ENCODE measurements at regions not wholly inside any gene's neighbourhood (a gene's known extent, or its start where the extent isn't known, plus 50 kb on each side); places are given as distances from the start of the nearest gene placed in this dataset.
A peak's percentile ranks its signal among the peaks of the same experiment; 100 is the strongest.
"Not testable (repeated sequence)": the region's sequence is repeated elsewhere in the genome, so short reads cannot be mapped to it uniquely, and the experiment has no call there.

DNA sequence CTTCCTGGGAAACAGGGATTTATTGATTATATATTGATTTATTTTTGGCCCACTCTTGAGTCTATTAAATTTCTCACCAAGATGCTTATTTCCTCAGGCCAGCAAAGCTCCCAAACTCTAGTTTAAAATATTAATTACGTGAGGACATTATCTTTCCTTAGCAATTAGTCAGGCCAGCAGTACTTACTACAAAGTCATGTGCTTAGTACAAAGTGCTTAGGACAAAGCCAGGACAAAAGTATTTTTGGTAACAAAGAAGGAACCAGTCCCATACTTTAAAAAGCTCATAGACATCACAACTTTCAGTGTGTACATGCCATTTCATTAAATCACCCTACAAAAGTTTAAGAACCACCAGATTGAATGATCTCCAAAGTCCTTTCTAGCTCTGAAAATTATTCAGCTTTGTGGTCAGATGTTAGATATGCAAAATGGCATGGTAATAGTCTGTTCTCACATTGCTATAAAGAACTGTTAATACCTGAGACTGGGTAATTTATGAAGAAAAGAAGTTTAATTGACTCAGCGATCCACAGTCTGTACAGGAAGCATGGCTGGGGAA is 94.7 kb upstream of the PWP1 start:
- DNase-seq (ENCODE audit: low spot score): no peak

DNA sequence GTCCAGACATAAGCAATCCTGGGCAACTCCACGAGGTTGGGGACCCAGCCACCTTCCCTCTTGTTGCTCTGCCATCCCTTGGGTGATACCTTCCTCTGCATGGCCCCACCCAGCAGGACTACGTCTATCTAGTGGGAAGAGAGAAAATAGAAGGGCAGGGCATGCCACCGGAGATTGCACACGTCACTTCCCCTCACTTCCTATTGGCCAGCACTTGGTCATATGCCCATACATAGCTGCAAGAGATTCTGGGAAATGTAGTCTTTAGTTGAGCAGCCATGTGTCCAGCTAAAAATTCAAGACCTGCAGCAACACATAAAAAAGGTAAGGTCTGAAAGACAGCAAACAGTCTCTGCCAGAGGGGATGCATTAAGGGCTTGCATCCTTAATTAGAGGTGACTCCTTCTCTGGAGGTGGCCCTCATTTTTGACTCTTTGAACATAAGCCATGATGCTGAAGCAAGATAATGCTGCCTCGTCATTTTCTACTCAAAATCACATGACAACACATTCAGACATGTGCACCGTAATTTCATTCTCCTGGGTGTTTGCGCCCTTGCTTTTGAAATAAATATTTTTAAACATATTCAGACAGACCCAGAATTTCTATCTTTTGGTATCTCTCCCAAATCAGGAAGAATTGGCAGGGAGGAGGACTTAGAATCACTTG is 91.8 kb upstream of the PWP1 start:
- DNase-seq (ENCODE audit: low spot score): no peak

DNA sequence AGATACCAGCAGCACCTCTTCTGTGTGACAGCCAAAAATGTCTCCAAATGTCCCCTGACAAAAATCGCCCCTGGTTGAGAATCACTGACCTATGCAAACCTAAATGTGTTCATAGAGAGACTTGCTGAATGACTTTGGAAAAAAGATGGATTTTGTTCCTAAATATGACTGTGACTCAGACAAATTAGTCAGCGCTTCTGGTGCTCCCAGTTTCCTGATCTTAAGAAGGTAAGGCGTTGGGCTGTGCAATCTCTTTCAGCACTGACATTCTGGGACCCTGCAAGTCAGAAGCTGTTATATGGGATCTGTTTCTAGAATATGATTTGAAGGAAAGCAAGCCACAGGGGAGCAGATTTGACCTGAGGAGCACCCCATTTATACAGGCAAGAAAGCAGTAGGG is 90.6 kb upstream of the PWP1 start:
- DNase-seq (ENCODE audit: low spot score): no peak

GRCh38 chr12:107597695-107598410 is 87.7 kb upstream of the PWP1 start:
- no peak for DNase-seq (ENCODE audit: low spot score)

GRCh38 chr12:107598906-107599305 is 86.7 kb upstream of the PWP1 start:
- no peak for DNase-seq (ENCODE audit: low spot score)

GRCh38 chr12:107600581-107601144 is 84.9 kb upstream of the PWP1 start:
- DNase-seq (ENCODE audit: low spot score): no peak

GRCh38 chr12:107602446-107602845 is 83.2 kb upstream of the PWP1 start:
- DNase-seq (ENCODE audit: low spot score): no peak

- DNase-seq (ENCODE audit: low spot score): no peak
Measured at GRCh38 chr12:107605293-107605692, 80.3 kb upstream of the PWP1 start.

GRCh38 chr12:107607464-107608392 is 77.9 kb upstream of the PWP1 start:
- peak; percentile 76 for DNase-seq (ENCODE audit: low spot score)

- not testable (repeated sequence) for DNase-seq (ENCODE audit: low spot score)
Measured at GRCh38 chr12:107608779-107609178, 76.8 kb upstream of the PWP1 start.

- DNase-seq (ENCODE audit: low spot score): no peak
Measured at GRCh38 chr12:107610021-107610859, 75.4 kb upstream of the PWP1 start.

DNA sequence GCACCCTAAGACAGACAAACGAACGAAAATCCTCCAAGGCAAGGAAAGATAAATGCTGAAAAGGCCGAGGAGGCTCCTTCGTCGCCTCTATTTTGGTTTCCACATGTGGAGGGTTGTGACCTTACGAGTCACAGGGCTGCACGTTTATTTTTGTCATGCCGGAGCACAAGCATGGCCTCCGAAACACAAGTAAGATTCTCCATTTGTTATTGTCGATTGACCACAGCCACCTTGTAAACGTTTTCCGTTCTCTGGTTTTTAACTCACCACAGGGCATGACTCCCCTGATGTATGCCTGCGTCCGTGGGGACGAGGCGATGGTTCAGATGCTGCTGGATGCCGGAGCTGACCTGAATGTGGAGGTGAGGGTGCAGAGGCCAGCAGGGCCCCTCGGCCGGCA is 73.1 kb upstream of the PWP1 start:
- DNase-seq (ENCODE audit: low spot score): no peak

DNA sequence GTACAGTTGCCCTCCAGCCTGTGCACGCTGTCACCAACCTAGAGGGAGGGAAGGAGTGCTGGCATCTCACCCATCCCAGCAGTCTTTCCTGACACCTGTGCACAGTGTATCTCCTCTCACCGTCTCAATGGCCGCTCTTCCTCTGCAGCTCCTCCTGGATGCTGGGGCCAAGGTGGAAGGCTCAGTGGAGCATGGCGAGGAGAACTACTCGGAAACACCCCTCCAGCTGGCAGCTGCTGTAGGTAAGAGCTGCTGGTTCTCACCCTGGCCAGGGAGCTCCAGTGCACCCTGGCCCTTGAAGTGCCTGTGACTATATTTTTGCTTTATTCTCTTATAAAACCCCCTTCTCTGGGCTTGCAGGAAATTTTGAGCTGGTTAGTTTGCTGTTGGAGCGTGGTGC is 68.7 kb upstream of the PWP1 start:
- DNase-seq (ENCODE audit: low spot score): no peak

DNA sequence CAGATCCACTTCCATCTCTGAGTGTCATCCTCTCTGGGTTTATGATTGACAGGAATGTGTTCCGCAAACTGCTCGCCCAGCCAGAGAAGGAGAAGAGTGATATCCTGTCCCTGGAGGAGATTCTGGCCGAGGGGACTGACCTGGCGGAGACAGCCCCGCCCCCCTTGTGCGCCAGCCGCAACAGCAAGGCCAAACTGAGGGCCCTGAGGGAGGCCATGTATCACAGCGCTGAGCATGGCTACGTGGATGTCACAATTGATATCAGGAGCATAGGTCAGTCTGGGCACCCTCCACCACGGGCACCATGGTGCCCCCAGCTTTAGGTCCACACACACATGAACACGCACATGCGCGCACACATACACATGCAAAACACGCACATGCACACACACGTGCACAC is 67.5 kb upstream of the PWP1 start:
- no peak for DNase-seq (ENCODE audit: low spot score)

GRCh38 chr12:107619831-107620230 is 65.8 kb upstream of the PWP1 start:
- no peak for DNase-seq (ENCODE audit: low spot score)

GRCh38 chr12:107622001-107622400 is 63.6 kb upstream of the PWP1 start:
- no peak for DNase-seq (ENCODE audit: low spot score)

GRCh38 chr12:107624493-107624892 is 61.1 kb upstream of the PWP1 start:
- DNase-seq (ENCODE audit: low spot score): no peak

- no peak for DNase-seq (ENCODE audit: low spot score)
Measured at GRCh38 chr12:107631715-107632114, 53.9 kb upstream of the PWP1 start.

- no peak for DNase-seq (ENCODE audit: low spot score)
Measured at GRCh38 chr12:107632246-107632645, 53.4 kb upstream of the PWP1 start.

DNA sequence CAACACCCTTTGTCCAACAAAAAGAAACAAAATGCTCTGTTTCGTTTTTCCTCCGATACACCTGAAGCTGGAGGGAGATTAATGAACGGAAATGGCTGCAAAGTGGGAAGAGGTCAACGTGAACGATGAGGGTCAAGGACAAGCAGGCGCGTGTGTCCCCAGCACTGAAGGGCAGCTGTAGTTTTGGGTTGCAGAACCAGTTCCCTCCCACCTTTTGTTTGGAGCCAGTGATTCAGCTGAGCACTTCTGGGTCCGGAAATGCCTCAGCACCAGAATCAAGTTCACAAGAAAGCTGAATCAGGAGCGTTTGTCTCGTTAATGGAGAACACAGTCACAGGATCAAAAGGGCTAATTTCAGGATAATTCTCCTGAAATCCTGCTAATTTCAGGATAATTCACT is 51.1 kb upstream of the PWP1 start:
- no peak for DNase-seq (ENCODE audit: low spot score)

GRCh38 chr12:107635139-107635538 is 50.5 kb upstream of the PWP1 start:
- DNase-seq (ENCODE audit: low spot score): no peak

All from CD4-positive, alpha-beta T cell treated with Interleukin-15 for 4 hours (primary cell).